HG03108 (cell line): ENCODE measurements at regions not wholly inside any gene's neighbourhood (a gene's known extent, or its start where the extent isn't known, plus 50 kb on each side); places are given as distances from the start of the nearest gene placed in this dataset.
"Not testable (repeated sequence)": the region's sequence is repeated elsewhere in the genome, so short reads cannot be mapped to it uniquely, and the experiment has no call there.

Experiments
- ATAC-seq: cut with Tn5 transposase; IDR thresholded peaks from one replicate; pipeline ENCODE4 v1.9.1; 2021; ENCODE audit warnings: moderate library complexity; ENCODE audit not compliant: unreplicated experiment

GRCh38 chr10:129042776-129043595, 424.1 kb upstream of the MGMT start:
- no peak for ATAC-seq

GRCh38 chr10:129043691-129044090, 423.4 kb upstream of the MGMT start:
- no peak for ATAC-seq

DNA sequence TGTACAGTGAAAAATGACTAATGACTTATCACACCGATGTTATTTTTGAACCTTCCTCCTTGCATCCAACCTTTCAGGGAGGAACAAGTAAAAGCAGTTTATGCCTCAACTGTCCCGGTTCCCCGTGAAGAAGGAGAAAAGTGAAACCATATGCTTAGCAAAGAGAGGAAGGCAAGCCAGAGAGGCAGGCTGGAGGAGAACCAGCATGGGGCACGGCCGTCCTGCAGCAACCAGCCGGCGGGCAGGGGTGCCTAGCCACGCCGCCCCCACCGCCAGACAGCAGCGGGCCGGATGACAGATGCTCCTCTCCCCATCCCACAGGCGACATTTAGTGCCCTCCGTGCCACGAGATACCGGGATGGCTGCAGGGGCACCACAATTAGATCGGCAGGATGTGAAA, 421.4 kb upstream of the MGMT start:
- ATAC-seq, result no peak

- no peak for ATAC-seq
These were observed 420.9 kb upstream of the MGMT start for GRCh38 chr10:129046065-129046681.

GRCh38 chr10:129046962-129047361, 420.1 kb upstream of the MGMT start:
- ATAC-seq, result no peak

DNA sequence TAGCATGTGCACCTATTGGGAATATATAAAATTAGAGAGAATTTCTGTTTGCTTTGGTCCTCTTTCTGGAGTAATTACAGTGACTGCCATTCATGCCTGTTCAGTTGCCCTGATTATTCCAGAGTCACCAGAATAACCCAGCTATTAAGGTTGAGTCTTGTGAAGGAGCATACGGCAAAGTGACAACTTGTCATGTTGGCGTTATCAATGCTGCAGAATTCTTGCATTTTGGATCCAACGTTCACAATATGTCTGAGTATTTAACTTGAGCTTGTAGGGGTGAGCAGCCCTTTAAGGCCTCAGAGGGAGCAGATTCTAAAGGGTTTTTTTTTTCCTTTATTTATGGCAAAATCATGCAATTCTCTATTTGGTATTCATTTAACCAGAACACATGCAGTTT, 419.4 kb upstream of the MGMT start:
- no peak for ATAC-seq

- no peak for ATAC-seq
These were observed 418.5 kb upstream of the MGMT start for GRCh38 chr10:129048513-129048912.

DNA sequence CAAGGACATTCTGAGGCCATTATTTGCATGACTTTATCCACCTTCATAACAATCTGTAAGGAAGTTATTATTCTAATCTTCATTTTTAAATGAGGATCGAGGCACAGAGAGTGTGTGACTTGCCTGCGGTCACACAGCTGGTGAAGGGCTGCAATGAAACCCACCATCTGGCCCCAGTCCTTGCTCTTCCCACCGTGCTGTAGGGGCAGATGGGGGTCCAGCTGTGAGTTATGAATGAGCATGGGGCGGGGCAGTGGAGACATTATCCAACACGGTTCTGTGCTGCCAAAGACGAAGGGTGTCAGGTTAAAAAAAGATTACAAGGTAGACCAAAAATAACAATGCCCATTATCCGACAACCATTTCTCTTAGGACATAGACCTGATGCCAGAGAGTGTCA, 417.5 kb upstream of the MGMT start:
- ATAC-seq, result no peak

DNA sequence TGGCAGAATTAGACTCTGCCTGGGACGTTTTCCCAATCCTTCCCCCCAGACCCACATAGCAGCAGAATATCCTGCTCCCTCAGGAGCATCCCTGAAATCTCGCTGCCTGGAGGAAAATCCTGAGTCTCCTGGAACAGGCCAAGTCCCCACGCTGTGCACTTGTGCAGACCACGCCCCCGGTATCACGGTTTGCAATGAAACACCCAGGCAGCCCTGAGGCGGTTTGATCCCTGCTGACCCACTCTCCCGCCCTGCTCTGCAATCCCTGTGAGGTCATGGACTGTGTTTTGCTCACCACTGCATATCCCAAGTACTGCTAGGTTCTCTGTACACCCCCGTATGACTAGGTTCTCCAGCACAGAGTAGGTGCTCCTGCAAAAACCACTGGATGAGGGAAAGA, 411.8 kb upstream of the MGMT start:
- ATAC-seq, result no peak

DNA sequence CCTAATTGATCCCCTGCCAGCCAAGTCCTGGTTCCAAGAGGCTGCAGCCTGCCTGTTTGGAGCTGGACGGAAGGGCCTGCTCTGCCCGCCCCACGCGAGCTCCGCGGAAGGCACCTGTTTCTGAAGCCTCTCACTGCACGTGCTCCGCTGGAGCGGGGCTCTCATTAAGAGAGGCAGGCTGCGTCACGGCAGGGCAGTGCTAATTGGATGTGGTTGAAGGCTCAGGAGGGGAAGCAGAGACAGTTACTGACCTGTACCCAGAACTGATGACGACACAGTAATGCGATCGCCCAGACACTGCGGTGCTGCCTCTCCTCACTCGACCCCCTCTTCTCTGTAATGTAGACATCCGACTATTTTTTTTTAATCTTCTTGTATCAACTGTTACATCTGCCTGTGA, 411.1 kb upstream of the MGMT start:
- ATAC-seq, result no peak

- peak; percentile 44 for ATAC-seq
These were observed 410.0 kb upstream of the MGMT start for GRCh38 chr10:129056734-129057689.

GRCh38 chr10:129057856-129058663, 409.0 kb upstream of the MGMT start:
- peak; percentile 90 for ATAC-seq

DNA sequence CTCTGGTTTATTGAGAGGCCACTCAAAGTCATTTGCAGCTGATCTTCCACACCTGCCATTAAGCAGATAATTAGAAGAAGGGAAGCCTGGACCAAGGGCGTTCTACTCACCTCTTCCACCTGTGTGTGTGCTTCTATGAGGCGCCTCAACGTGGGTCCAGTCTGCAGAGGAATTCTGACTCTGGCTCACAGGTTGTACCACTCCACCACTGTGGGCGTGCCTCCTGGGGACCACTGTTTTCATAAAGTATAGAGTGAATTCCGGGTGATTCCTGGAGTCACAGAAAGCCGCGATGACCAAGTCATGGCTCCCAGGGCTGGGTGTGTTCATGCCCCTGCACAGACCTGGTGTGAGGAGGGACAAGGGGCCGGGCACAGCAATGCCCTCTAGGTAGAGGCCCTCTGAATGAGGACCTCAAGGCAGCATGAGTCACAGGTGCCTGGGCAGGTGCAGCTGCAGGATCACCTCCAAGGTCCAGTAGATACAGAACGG, 408.3 kb upstream of the MGMT start:
- no peak for ATAC-seq

- ATAC-seq, result no peak
These were observed 407.1 kb upstream of the MGMT start for GRCh38 chr10:129059977-129060376.

GRCh38 chr10:129063212-129063611, 403.8 kb upstream of the MGMT start:
- ATAC-seq, result no peak

- ATAC-seq, result no peak
These were observed 403.2 kb upstream of the MGMT start for GRCh38 chr10:129063877-129064276.

GRCh38 chr10:129066529-129066928, 400.5 kb upstream of the MGMT start:
- not testable (repeated sequence) for ATAC-seq

DNA sequence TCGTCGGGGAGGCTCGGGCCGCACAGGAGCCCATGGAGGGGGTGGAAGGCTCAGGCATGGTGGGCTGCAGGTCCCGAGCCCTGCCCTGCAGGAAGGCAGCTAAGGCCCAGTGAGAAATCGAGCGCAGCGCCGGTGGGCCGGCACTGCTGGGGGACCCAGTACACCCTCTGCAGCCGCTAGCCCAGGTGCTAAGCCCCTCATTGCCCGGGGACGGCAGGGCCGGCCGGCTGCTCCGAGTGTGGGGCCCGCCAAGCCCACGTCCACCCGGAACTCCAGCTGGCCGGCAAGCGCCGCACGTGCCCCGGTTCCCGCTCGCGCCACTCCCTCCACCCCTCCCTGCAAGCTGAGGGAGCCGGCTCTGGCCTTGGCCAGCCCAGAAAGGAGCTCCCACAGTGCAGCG, 395.6 kb upstream of the MGMT start:
- not testable (repeated sequence) for ATAC-seq

- ATAC-seq, result no peak
These were observed 392.1 kb upstream of the MGMT start for GRCh38 chr10:129074939-129075338.

- no peak for ATAC-seq
These were observed 391.5 kb upstream of the MGMT start for GRCh38 chr10:129075508-129075907.
